HCT116 (cell line): ENCODE measurements at regions not wholly inside any gene's neighbourhood (a gene's known extent, or its start where the extent isn't known, plus 50 kb on each side); places are given as distances from the start of the nearest gene placed in this dataset.

Source experiments
- ATAC-seq: fragments of 200-7000 bp; cut with Tn5 transposase; 2 replicates; pipeline ENCODE4 v1.9.1; 2020; ENCODE audit warnings: mild to moderate bottlenecking, moderate library complexity
- BruUV-seq: library from RNA; stranded (reverse); fragments of 400-500 nt; replicated peaks from 2 replicates; lab custom pipeline; 2021; lab: Mats Ljungman, UMichigan
- CTCF ChIA-PET: fragments of 300-600 bp; sonication (Branson Sonifier 250); formaldehyde crosslinking; loops from one replicate; lab custom pipeline; 2021; ENCODE audit warnings: antibody characterized with exemption; lab: Charles Lee
- POLR2A ChIA-PET: fragments of 300-600, 350-600 bp; sonication (Branson Sonifier 250); formaldehyde crosslinking; loops from one replicate; lab custom pipeline; 2021; ENCODE audit warnings: antibody characterized with exemption; lab: Charles Lee
- RAD21 ChIA-PET, 2 experiments: fragments of 300-600 bp; sonication (Branson Sonifier 250); formaldehyde crosslinking; loops; one replicate each; lab custom pipeline; 2023; ENCODE audit warnings: low total read pairs in 2 of 2; ENCODE audit not compliant: uncharacterized antibody in 2 of 2, unreplicated experiment in 2 of 2, low non-redundant PET in 1 of 2; lab: Charles Lee
- DNase-seq: peaks from one replicate; pipeline ENCODE4 v3.0.0-alpha.2; 2010; ENCODE audit warnings: low read depth, low spot score
- H2AFZ ChIP-seq: fragments of 200-600 bp; shearing (Covaris generic), sonication (generic); 2 replicates; pipeline ENCODE4 v1.6.1; 2017; ENCODE audit warnings: low read depth, mixed run types, mixed read lengths, antibody characterized with exemption, low read length; ENCODE audit not compliant: poor library complexity, severe bottlenecking
- H3K27ac ChIP-seq: 2 replicates; pipeline ENCODE4 v1.5.1; 2012; ENCODE audit warnings: low read depth, low read length
- H3K27me3 ChIP-seq: fragments of 200-600 bp; sonication (generic); 2 replicates; pipeline ENCODE4 v1.6.1; 2016; ENCODE audit warnings: mixed run types, low read length, mixed read lengths; ENCODE audit not compliant: insufficient read depth
- H3K36me3 ChIP-seq, 2 experiments: fragments of 200-500 bp in 1 of 2; fragments of 200-600 bp in 1 of 2; sonication (Bioruptor generic) in 1 of 2; sonication (generic) in 1 of 2; 2 replicates each; pipeline versions ENCODE4 v1.5.1 to v1.6.1; 2014 to 2016; ENCODE audit warnings: low read length in 2 of 2, inconsistent platforms in 1 of 2, mixed read lengths in 1 of 2, mixed run types in 1 of 2; ENCODE audit not compliant: insufficient read depth in 2 of 2, control insufficient read depth in 1 of 2
- H3K4me1 ChIP-seq, 2 experiments: fragments of 200-600 bp in 1 of 2; sonication (generic) in 1 of 2; 2 replicates each; pipeline versions ENCODE4 v1.5.1 to v1.6.1; 2012 to 2017; ENCODE audit warnings: low read length in 2 of 2, inconsistent platforms in 1 of 2, mild to moderate bottlenecking in 1 of 2, mixed read lengths in 1 of 2, mixed run types in 1 of 2, moderate library complexity in 1 of 2; ENCODE audit not compliant: insufficient read depth in 2 of 2, control insufficient read depth in 1 of 2
- H3K4me2 ChIP-seq: fragments of 200-600 bp; sonication (generic); 2 replicates; pipeline ENCODE4 v1.6.1; 2017; ENCODE audit warnings: mixed run types, low read length, mixed read lengths
- H3K4me3 ChIP-seq, 2 experiments: fragments of 200-600 bp in 1 of 2; sonication (generic) in 1 of 2; replicated peaks in 1 of 2; 2 replicates each; pipeline ENCODE4 v1.5.1; 2011 to 2016; ENCODE audit warnings: low read length in 2 of 2, control low read depth in 1 of 2, low read depth in 1 of 2, mild to moderate bottlenecking in 1 of 2, mixed read lengths in 1 of 2, mixed run types in 1 of 2
- H3K79me2 ChIP-seq: fragments of 200-600 bp; sonication (generic); 2 replicates; pipeline ENCODE4 v1.6.1; 2017; ENCODE audit warnings: mild to moderate bottlenecking, mixed run types, low read length, moderate library complexity, mixed read lengths; ENCODE audit not compliant: insufficient read depth
- H3K9ac ChIP-seq: fragments of 200-600 bp; sonication (generic); 2 replicates; pipeline ENCODE4 v1.6.1; 2016; ENCODE audit warnings: low read length, mixed read lengths
- H3K9me2 ChIP-seq: fragments of 200-600 bp; sonication (generic), shearing (Covaris generic); 2 replicates; pipeline ENCODE4 v1.6.1; 2017; ENCODE audit warnings: mixed run types, mild to moderate bottlenecking, moderate library complexity; ENCODE audit not compliant: insufficient read depth
- H3K9me3 ChIP-seq, 2 experiments: fragments of 200-500 bp in 1 of 2; fragments of 200-600 bp in 1 of 2; sonication (Bioruptor generic) in 1 of 2; sonication (generic) in 1 of 2; 2 replicates each; pipeline ENCODE4 v1.6.1; 2014 to 2017; ENCODE audit warnings: low read length in 2 of 2, mixed read lengths in 2 of 2, inconsistent platforms in 1 of 2, low read depth in 1 of 2, mild to moderate bottlenecking in 1 of 2, mixed run types in 1 of 2, moderate library complexity in 1 of 2; ENCODE audit not compliant: control insufficient read depth in 1 of 2, insufficient read depth in 1 of 2
- H4K20me1 ChIP-seq: fragments of 200-600 bp; sonication (generic), shearing (Covaris generic); 2 replicates; pipeline ENCODE4 v1.6.1; 2017; ENCODE audit warnings: mixed run types, mild to moderate bottlenecking, moderate library complexity; ENCODE audit not compliant: insufficient read depth
- ATF3 ChIP-seq: IDR thresholded peaks from 2 replicates; pipeline ENCODE4 v1.6.1; 2012
- EGR1 ChIP-seq: IDR thresholded peaks from 2 replicates; pipeline ENCODE4 v1.6.1; 2012; ENCODE audit warnings: low read depth
- ELF1 ChIP-seq: IDR thresholded peaks from 2 replicates; pipeline ENCODE4 v1.6.1; 2012; ENCODE audit warnings: low read depth, borderline replicate concordance
- EZH2phosphoT487 ChIP-seq: fragments of 200-600 bp; IDR thresholded peaks from 2 replicates; pipeline ENCODE4 v1.6.1; 2018; ENCODE audit warnings: antibody characterized with exemption, borderline replicate concordance
- FOSL1 ChIP-seq: IDR thresholded peaks from 2 replicates; pipeline ENCODE4 v1.6.1; 2012; ENCODE audit warnings: low read depth
- JUND ChIP-seq: IDR thresholded peaks from 2 replicates; pipeline ENCODE4 v1.6.1; 2012
- MAX ChIP-seq: IDR thresholded peaks from 2 replicates; pipeline ENCODE4 v1.6.1; 2012
- POLR2A ChIP-seq: IDR thresholded peaks from 2 replicates; pipeline ENCODE4 v1.7.0; 2011; ENCODE audit warnings: borderline replicate concordance; ENCODE audit not compliant: insufficient read depth, insufficient read length; ENCODE audit errors: extremely low read depth
- RAD21 ChIP-seq: IDR thresholded peaks from 2 replicates; pipeline ENCODE4 v1.6.1; 2012; ENCODE audit warnings: low read depth, mild to moderate bottlenecking
- SP1 ChIP-seq: IDR thresholded peaks from 2 replicates; pipeline ENCODE4 v1.6.1; 2012; ENCODE audit warnings: low read depth
- SRF ChIP-seq: IDR thresholded peaks from 2 replicates; pipeline ENCODE4 v1.6.1; 2012; ENCODE audit warnings: low read depth
- TCF7L2 ChIP-seq: IDR thresholded peaks from 2 replicates; pipeline ENCODE4 v1.7.0; 2011; ENCODE audit warnings: borderline replicate concordance, inconsistent platforms; ENCODE audit not compliant: insufficient read depth, insufficient read length; ENCODE audit errors: extremely low read depth
- ZNF274 ChIP-seq: fragments of 200-500 bp; sonication (Bioruptor generic); IDR thresholded peaks from 2 replicates; pipeline ENCODE4 v1.6.1; 2014; ENCODE audit warnings: mild to moderate bottlenecking, low read depth, low read length, inconsistent platforms
- intact Hi-C: fragments of 100-400 bp; cut with micrococcal nuclease; formaldehyde crosslinking; loops from 2 replicates; pipeline ENCODE4 v1.10.0; 2022
- TF ChIP-seq, protein P1 (sequence below), 3 experiments: fragments of 200-600 bp in 1 of 3; sonication (generic) in 1 of 3; IDR thresholded peaks in 2 of 3; conservative IDR thresholded peaks in 1 of 3; 2 replicates each; pipeline ENCODE4 v1.5.1; 2012 to 2017; ENCODE audit warnings: low read depth in 2 of 3, low read length in 2 of 3, antibody characterized with exemption in 1 of 3, borderline replicate concordance in 1 of 3, control low read depth in 1 of 3, mild to moderate bottlenecking in 1 of 3, mixed read lengths in 1 of 3, mixed run types in 1 of 3, moderate library complexity in 1 of 3; ENCODE audit not compliant: insufficient read depth in 1 of 3

DNA sequence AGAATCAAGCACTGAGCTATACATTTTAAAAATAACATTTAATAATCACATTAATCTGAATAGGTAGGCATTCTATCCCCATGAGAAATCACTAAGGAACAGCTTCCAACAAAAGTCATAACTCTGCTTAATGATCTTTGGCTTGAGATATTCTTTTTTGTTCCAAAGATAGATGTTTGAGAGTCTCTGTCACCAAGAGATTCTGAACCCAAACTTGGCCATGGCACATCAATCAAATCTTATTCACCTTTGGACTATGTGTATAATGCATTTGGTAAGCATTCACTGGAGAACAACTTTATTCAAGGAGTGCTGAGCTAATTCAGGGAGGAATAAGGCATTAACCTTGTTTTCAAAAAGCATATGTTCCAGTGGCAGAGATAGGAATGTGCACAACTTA, 743.3 kb downstream of the SLC4A3 start:
- H3K9ac ChIP-seq = no peak overlapping the region
- no peaks in the 10 kb centered on the region for H3K9me3 ChIP-seq
- BruUV-seq = no TSS peak
- H3K4me1 ChIP-seq = no peaks in the 10 kb centered on the region
- intact Hi-C loops = no loop called here
- no peak for TF ChIP-seq EZH2phosphoT487
- TF ChIP-seq ZNF274 = no peak
- TF ChIP-seq SRF = no peak
- TF ChIP-seq POLR2A = no peak
- no peak for TF ChIP-seq TCF7L2
- TF ChIP-seq, protein P1, sequence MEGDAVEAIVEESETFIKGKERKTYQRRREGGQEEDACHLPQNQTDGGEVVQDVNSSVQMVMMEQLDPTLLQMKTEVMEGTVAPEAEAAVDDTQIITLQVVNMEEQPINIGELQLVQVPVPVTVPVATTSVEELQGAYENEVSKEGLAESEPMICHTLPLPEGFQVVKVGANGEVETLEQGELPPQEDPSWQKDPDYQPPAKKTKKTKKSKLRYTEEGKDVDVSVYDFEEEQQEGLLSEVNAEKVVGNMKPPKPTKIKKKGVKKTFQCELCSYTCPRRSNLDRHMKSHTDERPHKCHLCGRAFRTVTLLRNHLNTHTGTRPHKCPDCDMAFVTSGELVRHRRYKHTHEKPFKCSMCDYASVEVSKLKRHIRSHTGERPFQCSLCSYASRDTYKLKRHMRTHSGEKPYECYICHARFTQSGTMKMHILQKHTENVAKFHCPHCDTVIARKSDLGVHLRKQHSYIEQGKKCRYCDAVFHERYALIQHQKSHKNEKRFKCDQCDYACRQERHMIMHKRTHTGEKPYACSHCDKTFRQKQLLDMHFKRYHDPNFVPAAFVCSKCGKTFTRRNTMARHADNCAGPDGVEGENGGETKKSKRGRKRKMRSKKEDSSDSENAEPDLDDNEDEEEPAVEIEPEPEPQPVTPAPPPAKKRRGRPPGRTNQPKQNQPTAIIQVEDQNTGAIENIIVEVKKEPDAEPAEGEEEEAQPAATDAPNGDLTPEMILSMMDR (IDR thresholded peaks at IDR 0.05 in 2 of 3, conservative IDR thresholded peaks at IDR 0.05 in 1 of 3; ENCODE audit: borderline replicate concordance in 1 of 3, insufficient read depth in 1 of 3, low read depth in 2 of 3, low read length in 2 of 3) = no peak
- TF ChIP-seq RAD21 = no peak
- TF ChIP-seq, all 23 proteins: peak for 0
- ATAC-seq = no peak
- Histone ChIP-seq H3K79me2 (no peaks in the 10 kb centered on the region), H4K20me1 (no peaks in the 10 kb centered on the region), H3K4me3 (no peak overlapping the region), H3K9me2 (no peaks in the 10 kb centered on the region), H3K4me2 (no peak overlapping the region), H3K27ac (no peak overlapping the region), H3K27me3 (no peaks in the 10 kb centered on the region), H2AFZ (no peak overlapping the region), H3K36me3 (no peaks in the 10 kb centered on the region)
- DNase-seq = no peak
- ChIA-PET RAD21 (no interaction called here), POLR2A (no interaction called here), CTCF (no interaction called here)

- ChIA-PET RAD21 (no interaction called here), CTCF (no interaction called here), POLR2A (no interaction called here)
- Histone ChIP-seq H3K36me3 (no peaks in the 10 kb centered on the region), H3K4me1 (no peaks in the 10 kb centered on the region), H3K4me3 (no peak overlapping the region), H3K9me2 (no peaks in the 10 kb centered on the region), H3K9me3 (no peaks in the 10 kb centered on the region), H3K4me2 (no peak overlapping the region), H3K79me2 (no peaks in the 10 kb centered on the region), H3K9ac (no peak overlapping the region), H4K20me1 (no peaks in the 10 kb centered on the region), H2AFZ (no peak overlapping the region), H3K27me3 (no peaks in the 10 kb centered on the region), H3K27ac (no peak overlapping the region)
- DNase-seq = no peak
- no peak for ATAC-seq
- intact Hi-C loops = no loop called here
- no TSS peak for BruUV-seq
- TF ChIP-seq MAX = no peak
- TF ChIP-seq SP1 = no peak
- no peak for TF ChIP-seq ZNF274
- TF ChIP-seq ATF3 = no peak
- TF ChIP-seq EGR1 = no peak
- TF ChIP-seq ELF1 = no peak
- no peak for TF ChIP-seq FOSL1
- TF ChIP-seq TCF7L2 = no peak
- TF ChIP-seq JUND = no peak
Measured at GRCh38 chr2:220371211-220371610, 743.8 kb downstream of the SLC4A3 start.
